NB4 (cell line): ENCODE measurements at regions not wholly inside any gene's neighbourhood (a gene's known extent, or its start where the extent isn't known, plus 50 kb on each side); places are given as distances from the start of the nearest gene placed in this dataset.

Experiments used
- DNase-seq: peaks from one replicate; pipeline ENCODE4 v3.0.0; 2010; ENCODE audit warnings: low read depth
- H3K4me3 ChIP-seq: one replicate; pipeline ENCODE4 v1.5.1; 2011; ENCODE audit warnings: mild to moderate bottlenecking, low read depth, low read length, moderate library complexity
- CTCF ChIP-seq: IDR thresholded peaks from one replicate; pipeline ENCODE4 v1.5.1; 2012; ENCODE audit warnings: low read depth, low read length
- MAX ChIP-seq: IDR thresholded peaks from 2 replicates; pipeline ENCODE4 v1.6.1; 2011; ENCODE audit warnings: low read depth, low read length
- MYC ChIP-seq: IDR thresholded peaks from 2 replicates; pipeline ENCODE4 v1.6.1; 2011; ENCODE audit warnings: low read depth, low read length
- POLR2A ChIP-seq: IDR thresholded peaks from 2 replicates; pipeline ENCODE4 v1.6.1; 2011; ENCODE audit warnings: mild to moderate bottlenecking; ENCODE audit not compliant: insufficient read length; ENCODE audit errors: extremely low read depth

- TF ChIP-seq MAX (no peak), MYC (no peak)
- DNase-seq = no peak
- no peak overlapping the region for H3K4me3 ChIP-seq
Measured at GRCh38 chr10:123326674-123327073, 172.5 kb downstream of the BUB3 start.

- DNase-seq = no peak
- TF ChIP-seq MAX (no peak), POLR2A (no peak), CTCF (no peak), MYC (no peak)
- no peak overlapping the region for H3K4me3 ChIP-seq
Measured at GRCh38 chr10:123327450-123327849, 173.2 kb downstream of the BUB3 start.

- no peak for DNase-seq
Measured at GRCh38 chr10:123327896-123328295, 173.7 kb downstream of the BUB3 start.

GRCh38 chr10:123331438-123331837, 177.2 kb downstream of the BUB3 start:
- DNase-seq = no peak
- no peak overlapping the region for H3K4me3 ChIP-seq
- TF ChIP-seq MAX = no peak
- no peak for TF ChIP-seq CTCF

More at GRCh38 chr10:123327896-123328295, 173.7 kb downstream of the BUB3 start:
- H3K4me3 ChIP-seq = no peak overlapping the region
- TF ChIP-seq MAX (no peak), MYC (no peak), CTCF (no peak), POLR2A (no peak)

GRCh38 chr10:123346581-123346980, 192.4 kb downstream of the BUB3 start:
- DNase-seq = no peak
- TF ChIP-seq MAX (no peak), MYC (no peak), POLR2A (no peak), CTCF (no peak)
- H3K4me3 ChIP-seq = no peak overlapping the region

GRCh38 chr10:123348691-123349572, 194.7 kb downstream of the BUB3 start:
- no peak overlapping the region for H3K4me3 ChIP-seq
- DNase-seq = no peak
- TF ChIP-seq MAX (no peak), CTCF (no peak), POLR2A (no peak), MYC (no peak)
